Pancreas (tissue), 10 donors: ENCODE measurements at regions not wholly inside any gene's neighbourhood (a gene's known extent, or its start where the extent isn't known, plus 50 kb on each side); places are given as distances from the start of the nearest gene placed in this dataset.

ENCODE experiments used
- ATAC-seq, 4 donors: fragments of 200-7000 bp; cut with Tn5 transposase; one replicate each; pipeline versions ENCODE4 v1.8.0 to v1.9.1; 2020; ENCODE audit warnings: mild to moderate bottlenecking in 4 of 4, moderate library complexity in 4 of 4
- DNase-seq, 6 donors: peaks; one replicate each; pipeline ENCODE4 v3.0.0-alpha.2; 2020
- FAIRE-seq: peaks from 2 replicates; lab custom pipeline; 2012; peaks lifted over from hg19 to GRCh38; lab: Jason Lieb, UNC
- H3K27ac ChIP-seq, 4 donors: fragments of 200-600 bp; sonication (generic); 1 replicate in 3 of 4; 2 replicates in 1 of 4; pipeline versions ENCODE4 v1.5.0 to v1.8.0; 2020
- H3K27me3 ChIP-seq, 4 donors: fragments of 200-600 bp; one replicate each; pipeline ENCODE4 v1.8.0; 2021
- H3K36me3 ChIP-seq, 3 donors: fragments of 200-600 bp; sonication (generic) in 1 of 3; one replicate each; pipeline versions ENCODE4 v1.5.0 to v1.8.0; 2020 to 2021
- H3K4me1 ChIP-seq, 3 donors: fragments of 200-600 bp; one replicate each; pipeline ENCODE4 v1.8.0; 2021
- H3K4me3 ChIP-seq, 4 donors: fragments of 200-600 bp; sonication (generic) in 2 of 4; one replicate each; pipeline versions ENCODE4 v1.5.0 to v1.8.0; 2020 to 2021
- H3K9me3 ChIP-seq, 4 donors: fragments of 200-600 bp; one replicate each; pipeline ENCODE4 v1.8.0; 2021
- CTCF ChIP-seq, 4 donors: fragments of 200-600 bp; sonication (generic) in 3 of 4; IDR thresholded peaks; one replicate each; pipeline versions ENCODE4 v1.5.0 to v1.8.0; 2021; ENCODE audit warnings: antibody characterized with exemption in 4 of 4
- WGBS, 2 donors: extraction: QIAGEN DNeasy Blood & Tissue Kit; methylation state at CpG; one replicate each; pipeline ENCODE4 v1.1.7; 2013; 5-methylcytosine and 5-hydroxymethylcytosine counted together
- intact Hi-C, 3 donors: fragments of 100-400 bp; cut with DNase I; formaldehyde crosslinking; loops; one replicate each; pipeline versions ENCODE4 v1.11.1 to v1.14.2; 2022
- donor health status: healthy with polysubstance abuse.
- donor health status: DM: no; HTN: no; CAD: no; lungs with moderate emphysema.
- donor health status: DM: no; HTN: no; CAD: no.
- donor health status: control.
- donor health status: control.
- donor health status: Bipolar disorder and iron deficiency.
- donor health status: DM: yes; HTN: yes; CAD: no.
- donor health status: DM: no; HTN: no; CAD: no.
- donor health status: DM: no; HTN: no; CAD: no.
- donor health status: DM: yes; HTN: yes; CAD: no.

GRCh38 chr20:61133611-61134010 lies 118.5 kb upstream of the CDH4 start:
- Histone ChIP-seq H3K36me3 (no peaks in the 10 kb centered on the region), H3K4me3 (no peak overlapping the region), H3K27ac (no peak overlapping the region), H3K27me3 (no peaks in the 10 kb centered on the region), H3K4me1 (no peaks in the 10 kb centered on the region), H3K9me3 (no peaks in the 10 kb centered on the region)
- FAIRE-seq (no peak), ATAC-seq (no peak), DNase-seq (no peak)
- WGBS, 2 donors: 60 to 73% methylated on average over 6 of the region's 6 CpGs
- intact Hi-C loops: no loop called here
- no peak for TF ChIP-seq CTCF (IDR thresholded peaks at IDR 0.05)

- no peaks in the 10 kb centered on the region for H3K9me3 ChIP-seq
- no peak overlapping the region for H3K27ac ChIP-seq
- H3K36me3 ChIP-seq: no peaks in the 10 kb centered on the region
- FAIRE-seq: no peak
- no peaks in the 10 kb centered on the region for H3K4me1 ChIP-seq
- no peaks in the 10 kb centered on the region for H3K27me3 ChIP-seq
- H3K4me3 ChIP-seq: no peak overlapping the region
- no peak for ATAC-seq
- TF ChIP-seq CTCF (IDR thresholded peaks at IDR 0.05): no peak
- no peak for DNase-seq
- intact Hi-C loops: no loop called here
- 39 to 53% methylated on average over 9 of the region's 9 CpGs for WGBS, 2 donors
These were observed 117.6 kb upstream of the CDH4 start for GRCh38 chr20:61134296-61135030.

- ATAC-seq (no peak), FAIRE-seq (no peak), DNase-seq (no peak)
- intact Hi-C loops: no loop called here
- H3K27ac ChIP-seq: no peak overlapping the region
- no peaks in the 10 kb centered on the region for H3K9me3 ChIP-seq
- H3K36me3 ChIP-seq: no peaks in the 10 kb centered on the region
- no peak overlapping the region for H3K4me3 ChIP-seq
- 61 to 78% methylated on average over 11 of the region's 11 CpGs for WGBS, 2 donors
- no peaks in the 10 kb centered on the region for H3K4me1 ChIP-seq
- no peaks in the 10 kb centered on the region for H3K27me3 ChIP-seq
- TF ChIP-seq CTCF (IDR thresholded peaks at IDR 0.05): no peak
These were observed 116.8 kb upstream of the CDH4 start for GRCh38 chr20:61135266-61135665.

GRCh38 chr20:61135968-61136367 lies 116.1 kb upstream of the CDH4 start:
- FAIRE-seq (no peak), DNase-seq (no peak), ATAC-seq (no peak)
- Histone ChIP-seq H3K36me3 (no peaks in the 10 kb centered on the region), H3K27ac (no peak overlapping the region), H3K9me3 (no peaks in the 10 kb centered on the region), H3K27me3 (no peaks in the 10 kb centered on the region), H3K4me3 (no peak overlapping the region), H3K4me1 (no peaks in the 10 kb centered on the region)
- intact Hi-C loops: no loop called here
- no peak for TF ChIP-seq CTCF (IDR thresholded peaks at IDR 0.05)
- 17 to 20% methylated on average over 15 of the region's 15 CpGs for WGBS, 2 donors

GRCh38 chr20:61138566-61138965 lies 113.5 kb upstream of the CDH4 start:
- DNase-seq (no peak), FAIRE-seq (no peak), ATAC-seq (no peak)
- intact Hi-C loops: no loop called here
- H3K9me3 ChIP-seq: no peaks in the 10 kb centered on the region
- no peaks in the 10 kb centered on the region for H3K36me3 ChIP-seq
- 48 to 62% methylated on average over 5 of the region's 5 CpGs for WGBS, 2 donors
- H3K27me3 ChIP-seq: no peaks in the 10 kb centered on the region
- no peaks in the 10 kb centered on the region for H3K4me1 ChIP-seq
- no peak overlapping the region for H3K4me3 ChIP-seq
- TF ChIP-seq CTCF (IDR thresholded peaks at IDR 0.05): no peak
- H3K27ac ChIP-seq: no peak overlapping the region
